HG03575 (cell line): ENCODE measurements at regions not wholly inside any gene's neighbourhood (a gene's known extent, or its start where the extent isn't known, plus 50 kb on each side); places are given as distances from the start of the nearest gene placed in this dataset.
"Not testable (repeated sequence)": the region's sequence is repeated elsewhere in the genome, so short reads cannot be mapped to it uniquely, and the experiment has no call there.

Experiments used
- ATAC-seq: cut with Tn5 transposase; IDR thresholded peaks from one replicate; pipeline ENCODE4 v1.9.1; 2021; ENCODE audit not compliant: unreplicated experiment, insufficient number of reproducible peaks, low FRiP score; ENCODE audit errors: extremely low read depth

DNA sequence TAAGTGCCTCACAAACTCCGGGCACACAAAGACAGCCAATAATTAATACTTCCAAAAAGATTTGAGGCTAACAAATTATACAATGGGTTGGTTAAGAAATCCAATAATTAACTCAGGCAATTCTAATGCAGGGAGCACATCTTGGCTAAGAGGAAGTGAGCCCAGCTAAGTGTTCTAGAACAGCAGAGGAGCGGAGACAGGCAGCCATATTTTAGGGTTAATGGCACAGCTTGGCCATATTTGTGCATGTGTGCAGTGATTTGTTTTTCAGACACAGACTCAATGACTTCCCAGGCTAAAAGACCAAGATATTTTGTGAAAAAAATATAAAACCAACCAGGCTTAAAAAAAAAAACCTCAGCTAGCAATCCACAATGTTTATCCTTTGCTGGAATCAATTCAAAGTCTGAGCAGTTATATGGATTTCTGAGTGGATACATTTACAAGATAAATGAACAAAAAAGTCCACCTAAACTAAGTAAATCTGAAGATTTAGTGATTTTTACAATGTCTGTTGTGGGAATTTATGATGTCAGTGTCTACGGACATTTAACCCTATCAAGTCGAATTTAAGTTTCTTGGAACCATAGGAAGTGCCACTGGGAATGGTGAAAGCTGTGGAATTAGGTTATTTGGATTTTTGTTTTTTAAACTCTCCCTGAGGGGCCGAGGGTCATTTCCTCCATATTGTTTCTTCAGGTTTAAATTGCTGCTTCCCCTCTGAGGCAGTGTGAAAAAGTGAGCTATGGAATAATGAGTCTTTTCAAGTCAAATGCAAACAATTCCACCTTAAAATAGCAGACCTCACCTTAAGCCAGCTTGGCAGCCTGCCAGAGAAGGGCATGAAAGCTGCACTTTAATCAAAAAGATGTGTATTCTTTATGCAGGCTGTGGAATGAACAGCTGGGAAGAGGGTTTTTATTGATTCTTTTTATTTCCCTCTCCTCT is 413.7 kb upstream of the TBL1XR1 start:
- ATAC-seq: no peak

DNA sequence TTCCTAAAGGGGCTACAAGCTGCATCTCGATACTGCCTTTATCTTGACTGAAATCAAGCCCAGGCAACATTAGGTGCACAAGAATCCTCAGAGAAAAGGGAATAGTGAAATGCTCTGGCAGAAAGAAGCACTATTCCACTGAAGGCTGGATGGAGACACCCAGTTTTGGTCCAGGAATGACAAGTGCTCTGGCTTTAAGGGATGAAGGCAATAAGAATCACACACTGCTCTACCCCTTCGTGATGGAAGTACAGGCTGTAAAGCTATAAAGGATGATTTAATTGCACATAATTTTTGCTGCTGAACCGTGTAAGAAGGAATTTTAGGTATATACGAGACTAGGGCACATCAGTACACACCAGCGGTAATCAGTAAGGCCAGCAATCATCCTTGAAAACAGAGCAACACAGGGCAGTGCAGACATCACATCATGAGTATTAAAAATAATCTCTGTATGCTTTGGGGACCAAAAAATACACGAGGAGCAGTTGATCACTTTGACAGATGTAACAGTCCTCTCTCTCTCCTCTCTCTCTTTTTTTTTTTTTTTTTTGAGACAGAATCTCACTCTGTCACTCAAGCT is 414.6 kb upstream of the TBL1XR1 start:
- ATAC-seq: no peak

DNA sequence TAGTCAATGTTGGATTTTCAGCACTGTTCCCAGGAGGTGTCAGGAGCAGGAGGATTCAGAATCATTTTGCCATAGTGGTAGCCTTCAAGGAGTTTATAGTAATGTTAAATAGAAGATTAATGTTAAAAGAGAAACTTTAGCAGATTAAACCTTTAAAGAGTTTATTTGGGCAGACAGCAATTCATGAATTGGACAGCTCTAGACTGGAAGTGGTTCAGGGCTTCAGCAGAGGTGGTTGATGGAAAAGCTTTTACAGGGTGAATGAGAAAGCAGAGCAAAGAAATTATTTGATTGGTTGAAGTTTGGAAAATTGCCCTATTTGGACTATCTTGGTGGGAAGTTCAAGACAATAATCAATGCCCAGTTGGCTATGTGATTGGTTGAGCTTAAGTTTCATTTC is 416.6 kb upstream of the TBL1XR1 start:
- ATAC-seq: no peak

DNA sequence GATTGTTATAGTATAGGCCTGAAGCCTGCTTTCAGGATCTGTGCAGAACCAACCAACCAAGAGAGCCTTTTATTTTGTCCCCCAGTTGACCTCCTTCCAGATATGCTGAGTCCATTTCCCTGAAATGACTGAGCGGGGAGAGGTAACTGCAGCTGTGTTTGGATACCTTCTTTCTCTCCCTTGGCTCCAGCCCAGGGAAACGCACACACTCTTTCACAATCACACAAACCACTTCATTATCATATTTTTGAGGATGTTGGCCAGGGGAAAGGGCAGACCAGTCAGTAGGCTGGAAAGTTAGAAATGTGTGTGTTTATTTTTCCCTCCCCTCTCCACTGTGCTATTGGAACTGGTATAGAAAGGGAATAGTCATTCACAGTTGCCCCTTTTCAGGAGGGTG is 417.7 kb upstream of the TBL1XR1 start:
- no peak for ATAC-seq

DNA sequence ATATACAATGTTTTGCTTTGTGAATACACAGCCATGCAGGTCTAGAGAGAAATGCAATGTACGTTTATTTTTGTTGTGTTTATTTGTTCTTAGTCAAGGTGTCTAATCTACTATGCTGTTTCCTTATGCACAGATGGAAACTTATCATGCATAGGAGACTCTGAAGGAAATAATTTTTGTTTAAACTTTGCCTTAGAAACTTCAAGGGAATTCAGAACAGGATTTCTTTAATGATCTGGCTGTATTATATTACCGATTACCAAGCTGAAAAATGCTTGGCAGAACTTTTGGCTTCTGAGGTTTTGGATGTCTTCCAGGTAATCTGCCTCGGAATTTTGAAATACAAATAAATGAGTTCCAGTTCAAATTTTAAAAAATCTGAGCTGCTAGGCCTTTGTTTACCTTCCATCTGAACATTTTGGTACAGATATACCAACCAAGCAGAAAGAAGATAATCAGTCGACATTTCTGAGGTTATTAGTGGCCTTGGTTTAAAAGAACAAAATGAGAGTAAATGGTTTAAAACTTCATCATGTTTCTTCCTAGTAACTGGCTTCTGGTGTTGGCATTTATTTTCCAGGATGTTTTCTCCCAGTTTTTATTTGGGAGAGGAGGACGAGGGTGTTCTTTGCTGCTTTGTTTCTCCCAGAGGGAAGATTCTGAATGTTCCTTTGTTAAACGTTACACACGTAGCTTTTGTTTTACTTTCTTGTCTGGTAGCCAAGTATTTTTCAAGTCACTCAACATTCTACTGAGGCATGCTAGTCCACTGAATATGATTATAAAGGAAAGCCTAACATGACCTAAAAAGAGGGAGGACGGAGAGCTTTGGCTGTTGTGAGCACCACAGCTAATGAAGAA is 421.8 kb upstream of the TBL1XR1 start:
- ATAC-seq: no peak

DNA sequence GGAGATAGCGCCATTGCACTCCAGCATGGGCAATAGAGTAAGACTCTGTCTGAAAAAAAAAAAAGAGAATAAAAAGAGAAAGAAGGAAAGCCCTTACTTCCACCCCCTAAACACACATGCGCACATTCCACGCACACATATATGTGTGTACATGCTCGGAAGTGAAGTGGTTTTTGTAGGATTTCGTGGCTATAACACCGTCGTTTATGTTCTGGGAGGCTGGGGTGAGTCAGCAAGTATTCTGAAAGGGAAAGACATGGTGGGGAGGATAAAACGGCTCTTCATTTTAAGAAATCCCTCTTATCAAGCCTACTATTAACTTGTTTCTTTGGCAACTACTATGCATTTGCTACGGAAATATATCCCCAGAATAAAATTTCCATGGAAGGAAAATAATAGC is 422.8 kb upstream of the TBL1XR1 start:
- ATAC-seq: no peak

DNA sequence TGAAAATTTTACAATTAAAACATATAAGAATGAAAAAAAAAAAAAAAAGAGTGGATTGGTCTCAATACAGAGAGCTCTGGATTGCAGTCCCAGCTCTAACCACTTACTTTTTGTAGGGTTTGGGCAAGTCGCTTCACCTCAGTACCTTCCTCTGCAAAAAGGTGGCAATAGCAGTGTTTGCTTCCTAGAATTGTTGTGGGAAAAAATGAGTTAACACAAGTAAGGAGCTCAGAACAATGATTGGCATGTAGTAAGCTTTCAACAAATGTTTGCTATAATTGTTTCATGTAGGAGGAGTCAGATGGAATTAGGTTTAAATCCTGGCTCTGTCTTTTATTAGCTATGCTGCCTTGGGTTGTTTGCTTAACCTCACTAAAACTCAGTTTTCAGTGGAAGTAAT is 425.2 kb upstream of the TBL1XR1 start:
- no peak for ATAC-seq

DNA sequence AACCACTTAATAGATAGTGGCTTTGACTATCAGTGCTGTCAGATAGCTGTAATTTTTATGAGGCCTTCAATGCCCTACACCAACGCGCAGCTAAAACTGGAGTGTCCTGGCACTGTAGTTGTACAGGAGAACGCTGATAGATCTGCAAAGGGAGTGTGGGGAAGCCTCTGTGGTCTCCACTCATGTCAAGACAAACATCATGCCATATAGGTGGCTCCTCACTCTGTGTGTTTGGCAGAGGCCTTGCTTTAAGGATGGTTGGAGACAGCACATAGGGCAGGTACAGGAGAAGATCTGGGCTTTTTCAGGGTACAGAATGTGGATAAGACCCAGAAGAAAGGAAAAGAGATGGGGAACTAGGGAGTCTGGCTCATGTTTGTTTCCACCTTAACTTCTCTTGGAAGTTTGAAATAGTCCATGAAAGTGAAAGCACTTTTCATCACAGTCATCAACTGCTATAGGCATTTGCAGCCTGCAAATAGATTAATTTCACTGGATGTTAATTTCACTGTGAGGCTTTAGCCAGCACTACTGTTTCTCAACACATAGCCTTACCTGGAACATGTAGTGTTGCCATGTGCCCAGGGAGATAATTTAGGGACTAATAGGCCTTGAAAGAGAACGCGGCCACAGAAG is 425.8 kb upstream of the TBL1XR1 start:
- ATAC-seq: no peak

DNA sequence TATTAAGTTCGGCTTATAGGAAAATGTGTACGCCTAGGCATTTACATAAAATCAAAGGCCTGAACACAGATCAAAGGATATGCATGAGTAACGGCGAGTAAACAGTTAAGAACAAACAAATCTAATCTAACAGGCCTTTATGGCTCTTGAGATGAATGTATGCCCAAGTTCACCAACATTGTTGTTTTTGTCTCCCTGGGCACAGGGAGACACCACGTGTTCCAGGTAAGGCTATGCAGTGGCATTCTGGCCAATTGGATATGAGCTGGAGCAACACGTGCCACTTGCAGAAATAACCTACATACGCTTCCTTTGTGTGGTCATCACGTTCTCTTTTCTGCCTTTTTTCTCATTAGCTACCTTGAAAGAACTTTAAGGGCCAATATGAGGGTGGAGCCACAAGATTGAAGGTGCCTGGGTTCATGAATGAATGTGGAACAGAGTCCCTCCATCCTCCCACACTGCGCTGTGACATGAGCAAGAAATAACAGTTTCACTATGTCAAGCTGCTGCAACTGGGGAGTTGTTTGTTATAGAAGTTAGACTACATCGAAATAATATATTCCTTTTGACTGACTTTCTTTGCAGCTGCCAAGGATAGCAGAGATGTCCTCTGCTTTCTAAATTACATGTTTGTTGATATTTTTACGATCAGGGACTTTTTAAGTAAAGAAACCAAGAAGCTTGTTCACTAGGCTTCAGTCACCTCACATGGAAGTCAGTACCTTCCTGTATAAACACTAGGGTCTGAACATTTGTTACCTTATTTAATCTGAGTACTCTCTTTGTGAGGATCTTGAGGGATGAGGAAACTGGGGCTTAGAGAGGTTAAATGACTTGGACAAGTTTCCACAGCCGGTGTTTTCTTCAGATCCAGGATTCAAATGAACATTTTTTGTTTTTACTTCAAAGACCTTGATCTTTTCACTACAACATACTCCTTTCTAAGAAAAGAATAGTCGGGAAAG is 427.5 kb upstream of the TBL1XR1 start:
- ATAC-seq: no peak

DNA sequence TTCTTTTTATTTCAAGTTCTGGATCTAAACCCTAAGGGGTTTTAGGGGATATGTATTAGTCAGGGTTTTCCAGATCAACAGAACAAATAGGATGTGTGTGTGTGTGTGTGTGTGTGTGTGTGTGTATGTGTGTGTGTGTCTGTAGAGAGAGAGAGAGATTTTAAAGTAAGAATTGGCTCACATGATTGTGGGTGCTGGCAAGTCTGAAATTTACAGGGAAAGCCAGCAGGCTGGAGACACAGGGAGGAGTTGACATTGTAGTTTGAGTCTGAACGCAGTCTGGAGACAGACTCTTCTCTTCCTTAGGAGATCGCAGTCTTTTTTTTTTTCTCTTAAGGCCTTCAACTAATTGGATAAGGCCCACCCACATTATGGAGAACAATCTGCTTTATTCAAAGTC is 428.8 kb upstream of the TBL1XR1 start:
- ATAC-seq: no peak

DNA sequence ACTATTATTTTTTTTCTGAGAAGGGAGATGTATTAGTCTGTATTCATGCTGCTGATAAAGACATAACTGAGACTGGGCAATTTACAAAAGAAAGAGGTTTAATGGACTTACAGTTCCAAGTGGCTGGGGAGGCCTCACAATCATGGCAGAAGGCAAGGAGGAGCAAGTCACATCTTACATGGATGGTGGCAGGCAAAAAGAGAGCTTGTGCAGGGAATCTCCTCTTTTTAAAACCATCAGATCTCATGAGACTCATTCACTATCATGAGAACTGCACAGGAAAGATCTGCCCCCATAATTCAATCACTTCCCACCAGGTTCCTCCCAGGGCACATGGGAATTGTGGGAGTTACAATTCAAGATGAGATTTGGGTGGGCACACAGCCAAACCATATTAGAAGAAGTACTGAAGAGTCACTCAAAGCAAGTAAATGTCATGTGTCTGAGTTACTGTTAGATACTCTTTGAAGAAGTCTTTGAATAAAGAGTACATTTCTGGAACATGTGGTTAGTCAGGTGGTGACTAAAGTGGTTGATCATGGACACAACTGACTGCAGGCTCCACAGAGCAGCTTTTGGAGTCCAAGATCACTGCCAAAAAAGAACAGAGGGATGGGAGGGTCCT is 430.9 kb upstream of the TBL1XR1 start:
- ATAC-seq: not testable (repeated sequence)

DNA sequence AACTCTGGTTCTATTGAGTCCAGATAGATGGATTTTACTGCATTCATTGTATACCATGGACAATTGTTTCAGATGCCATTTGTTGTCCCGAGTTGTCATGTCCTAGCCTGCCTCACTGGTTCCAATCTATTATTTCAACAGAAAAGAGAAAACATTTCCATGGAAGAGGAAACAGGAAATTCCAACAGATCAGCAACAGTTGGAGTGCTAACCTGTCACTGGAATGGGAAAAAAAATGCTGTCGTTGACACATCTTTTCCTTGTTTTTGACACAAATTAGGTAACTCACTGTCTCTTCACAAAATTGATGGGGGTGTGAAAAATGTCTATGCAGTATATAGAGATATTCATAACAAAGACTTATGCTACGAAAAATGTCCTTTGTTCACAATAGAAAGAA is 432.0 kb upstream of the TBL1XR1 start:
- ATAC-seq: no peak

DNA sequence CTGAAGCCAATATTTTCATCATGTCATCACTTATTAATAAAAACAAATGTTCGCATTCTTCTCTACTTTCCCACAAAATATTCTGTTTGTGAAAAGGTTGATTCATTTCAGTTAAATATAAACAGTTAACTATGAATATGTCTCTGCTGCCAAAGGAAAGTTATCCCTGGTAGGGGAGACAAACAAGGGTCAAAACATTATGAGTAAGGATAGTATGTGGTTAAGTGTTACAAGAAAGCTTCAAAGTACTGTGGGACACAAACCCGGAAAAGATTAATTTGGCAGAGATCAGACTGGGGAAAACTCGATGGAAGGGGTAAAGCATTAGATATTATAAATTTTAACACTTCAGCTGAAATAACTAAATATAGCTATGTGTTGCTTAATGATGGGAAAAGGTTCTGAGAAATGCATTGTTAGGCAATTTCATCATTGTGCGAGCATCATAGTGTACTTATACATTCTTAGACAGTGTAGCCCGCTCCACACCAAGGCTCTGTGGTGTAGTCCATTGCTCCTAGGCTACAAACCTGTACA is 436.5 kb upstream of the TBL1XR1 start:
- no peak for ATAC-seq

DNA sequence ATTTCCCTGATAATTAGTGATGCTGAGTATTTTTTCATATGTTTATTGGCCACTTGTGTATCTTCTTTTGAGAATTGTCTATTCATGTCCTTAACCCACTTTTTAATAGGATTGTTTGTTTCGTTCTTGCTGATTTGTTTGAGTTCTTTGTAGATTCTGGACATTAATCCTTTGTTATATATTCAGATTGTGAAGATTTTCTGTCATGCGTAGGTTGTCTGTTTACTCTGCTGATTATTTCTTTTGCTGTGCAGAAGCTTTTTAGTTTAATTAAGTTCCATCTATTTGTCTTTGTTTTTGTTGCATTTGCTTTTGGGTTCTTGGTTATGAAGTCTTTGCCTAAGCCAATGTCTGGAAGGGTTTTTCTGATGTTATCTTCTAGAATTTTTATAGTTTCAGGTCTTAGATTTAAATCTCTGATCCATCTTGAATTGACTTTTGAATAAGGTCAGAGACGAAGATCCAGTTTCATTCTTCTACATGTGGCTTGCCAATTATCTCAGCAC is 438.4 kb upstream of the TBL1XR1 start:
- ATAC-seq: not testable (repeated sequence)

DNA sequence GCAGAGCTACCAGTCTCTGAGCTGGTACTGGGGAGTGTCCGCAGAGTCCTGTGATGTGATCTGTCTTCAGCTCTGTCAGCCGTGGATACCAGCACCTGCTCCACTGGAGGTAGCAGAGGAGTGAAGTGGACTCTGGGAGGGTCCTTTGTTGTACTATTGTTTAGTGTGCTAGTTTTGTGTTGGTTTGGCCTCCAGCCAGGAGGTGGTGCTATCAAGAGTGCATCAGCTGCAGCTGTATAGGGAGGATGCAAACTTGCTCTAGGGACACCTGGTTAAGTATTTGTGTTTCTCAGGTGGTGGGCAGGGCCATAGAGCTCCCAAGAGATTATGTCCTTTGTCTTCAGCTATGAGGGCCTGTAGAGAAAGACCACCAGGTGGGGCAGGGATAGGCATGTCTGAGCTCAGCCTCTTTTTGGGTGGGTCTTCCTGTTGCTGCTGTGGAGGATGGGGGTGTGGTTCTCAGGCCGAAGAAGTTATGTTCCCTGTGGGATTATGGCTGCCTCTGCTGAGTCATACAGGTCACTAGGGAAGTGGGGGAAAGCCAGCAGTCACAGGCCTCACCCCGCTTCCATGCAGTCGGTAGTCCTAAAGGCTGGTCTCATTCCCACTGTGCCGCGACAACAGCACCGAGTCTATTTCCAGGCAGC is 443.2 kb upstream of the TBL1XR1 start:
- ATAC-seq: no peak

DNA sequence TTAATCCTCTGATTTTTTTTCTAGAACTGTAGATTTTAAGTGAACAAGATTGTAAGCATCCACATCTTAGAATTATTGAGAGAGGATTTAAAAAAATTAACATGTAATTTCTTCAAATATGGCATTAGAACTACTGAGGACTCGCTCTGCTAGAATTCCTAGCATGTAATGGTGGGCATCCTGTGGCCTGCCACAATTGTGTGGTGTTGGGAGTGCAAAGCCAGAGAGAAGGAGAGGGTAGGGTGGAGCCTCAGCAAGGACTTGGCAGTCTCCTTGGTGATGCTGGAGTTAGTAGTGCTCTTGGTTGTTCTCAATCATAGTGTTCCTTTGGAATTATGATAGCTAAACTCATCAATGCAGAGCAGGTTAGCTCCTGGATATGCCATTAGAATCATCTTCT is 443.9 kb upstream of the TBL1XR1 start:
- ATAC-seq: no peak
